ENCODE measurements at regions not wholly inside any gene's neighbourhood (a gene's known extent, or its start where the extent isn't known, plus 50 kb on each side); places are given as distances from the start of the nearest gene placed in this dataset.

DNA sequence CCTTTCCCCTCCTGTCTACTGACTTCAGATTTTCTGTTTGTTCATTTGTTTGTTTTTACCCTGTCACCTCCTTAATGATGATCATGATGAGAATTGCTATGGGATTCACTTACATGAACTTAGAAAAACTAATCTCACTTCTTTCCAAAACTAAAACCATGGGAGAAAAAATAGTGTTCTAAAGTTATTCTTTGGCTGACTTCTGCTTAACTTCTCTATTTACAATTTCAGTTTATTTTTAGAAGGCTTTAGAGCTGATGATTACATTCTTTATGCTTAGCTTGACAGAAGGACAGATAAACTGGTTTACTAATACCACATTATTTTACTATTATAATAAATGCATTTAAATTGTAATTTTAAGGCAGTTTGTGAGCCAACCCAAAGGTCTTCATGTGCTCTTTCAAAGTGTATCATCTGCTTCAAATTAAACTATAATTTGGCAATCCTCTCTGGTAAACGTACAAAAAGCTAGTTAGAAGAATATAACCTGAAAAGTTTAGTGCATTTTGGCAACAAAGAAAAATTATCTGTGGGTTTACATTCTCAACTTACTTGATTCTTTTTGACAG, 676.8 kb upstream of the UBE2E2 start:
- H3K4me1 Mint-ChIP-seq (ENCODE audit: unreplicated experiment), result no peaks in the 10 kb centered on the region
- H3K27me3 Mint-ChIP-seq (ENCODE audit: unreplicated experiment), result peaks cover 11% of the 10 kb centered on the region
- H3K9me3 Mint-ChIP-seq (ENCODE audit: unreplicated experiment), result peaks cover 11% of the 10 kb centered on the region
- TF ChIP-seq, protein P1, sequence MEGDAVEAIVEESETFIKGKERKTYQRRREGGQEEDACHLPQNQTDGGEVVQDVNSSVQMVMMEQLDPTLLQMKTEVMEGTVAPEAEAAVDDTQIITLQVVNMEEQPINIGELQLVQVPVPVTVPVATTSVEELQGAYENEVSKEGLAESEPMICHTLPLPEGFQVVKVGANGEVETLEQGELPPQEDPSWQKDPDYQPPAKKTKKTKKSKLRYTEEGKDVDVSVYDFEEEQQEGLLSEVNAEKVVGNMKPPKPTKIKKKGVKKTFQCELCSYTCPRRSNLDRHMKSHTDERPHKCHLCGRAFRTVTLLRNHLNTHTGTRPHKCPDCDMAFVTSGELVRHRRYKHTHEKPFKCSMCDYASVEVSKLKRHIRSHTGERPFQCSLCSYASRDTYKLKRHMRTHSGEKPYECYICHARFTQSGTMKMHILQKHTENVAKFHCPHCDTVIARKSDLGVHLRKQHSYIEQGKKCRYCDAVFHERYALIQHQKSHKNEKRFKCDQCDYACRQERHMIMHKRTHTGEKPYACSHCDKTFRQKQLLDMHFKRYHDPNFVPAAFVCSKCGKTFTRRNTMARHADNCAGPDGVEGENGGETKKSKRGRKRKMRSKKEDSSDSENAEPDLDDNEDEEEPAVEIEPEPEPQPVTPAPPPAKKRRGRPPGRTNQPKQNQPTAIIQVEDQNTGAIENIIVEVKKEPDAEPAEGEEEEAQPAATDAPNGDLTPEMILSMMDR (IDR thresholded peaks at IDR 0.05), result no peak
- no peaks in the 10 kb centered on the region for H3K36me3 Mint-ChIP-seq (ENCODE audit: unreplicated experiment)
- H3K4me3 Mint-ChIP-seq (ENCODE audit: unreplicated experiment), result no peak overlapping the region
- H3K27ac Mint-ChIP-seq (ENCODE audit: unreplicated experiment), result no peak overlapping the region
- no peak for DNase-seq (ENCODE audit: extremely low spot score, unreplicated experiment)

DNA sequence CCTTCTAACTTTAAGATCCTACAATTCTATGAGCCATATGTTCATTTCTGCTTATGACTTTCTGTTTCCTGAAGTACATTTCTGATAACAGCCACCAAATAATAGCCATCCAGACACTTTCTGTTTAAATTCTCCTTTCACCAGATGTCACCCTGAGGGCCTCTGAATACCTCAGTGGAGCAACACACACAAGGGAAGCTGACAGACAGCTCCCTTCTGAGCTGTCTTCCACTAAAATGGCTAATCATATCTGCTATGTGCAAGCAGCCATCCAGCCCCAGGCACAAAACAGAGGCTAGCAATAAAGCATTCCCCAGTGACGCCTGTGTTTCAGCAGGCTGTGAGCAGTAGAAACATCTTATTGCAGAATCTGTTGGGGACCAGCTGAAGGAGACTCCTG, 666.6 kb upstream of the UBE2E2 start:
- no peaks in the 10 kb centered on the region for H3K36me3 Mint-ChIP-seq (ENCODE audit: unreplicated experiment)
- TF ChIP-seq, protein P1 (IDR thresholded peaks at IDR 0.05), result no peak
- H3K9me3 Mint-ChIP-seq (ENCODE audit: unreplicated experiment), result no peaks in the 10 kb centered on the region
- H3K4me1 Mint-ChIP-seq (ENCODE audit: unreplicated experiment), result peaks cover 6% of the 10 kb centered on the region
- no peak overlapping the region for H3K27ac Mint-ChIP-seq (ENCODE audit: unreplicated experiment)
- no peaks in the 10 kb centered on the region for H3K27me3 Mint-ChIP-seq (ENCODE audit: unreplicated experiment)
- DNase-seq (ENCODE audit: extremely low spot score, unreplicated experiment), result no peak
- H3K4me3 Mint-ChIP-seq (ENCODE audit: unreplicated experiment), result no peak overlapping the region

DNA sequence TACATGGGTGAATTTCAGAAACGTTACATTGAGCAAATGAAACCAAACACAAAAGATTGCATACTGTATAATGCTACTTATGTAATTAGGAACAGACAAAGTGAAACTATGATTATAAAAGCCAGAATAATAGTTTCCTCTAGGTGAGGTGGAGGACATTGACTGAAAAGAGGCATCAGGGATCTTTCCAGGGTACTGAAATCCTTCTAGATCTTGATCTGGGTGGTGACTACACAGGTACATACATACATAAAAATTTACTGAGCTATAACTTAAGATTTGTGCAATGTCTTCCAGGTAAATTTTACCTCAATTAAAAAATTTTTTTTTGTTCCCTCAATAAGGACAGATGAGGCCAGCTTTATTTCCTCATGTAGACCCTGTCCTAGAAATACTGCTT, 665.6 kb upstream of the UBE2E2 start:
- H3K36me3 Mint-ChIP-seq (ENCODE audit: unreplicated experiment), result no peaks in the 10 kb centered on the region
- TF ChIP-seq, protein P1 (IDR thresholded peaks at IDR 0.05), result no peak
- no peak overlapping the region for H3K4me3 Mint-ChIP-seq (ENCODE audit: unreplicated experiment)
- peaks cover 6% of the 10 kb centered on the region for H3K4me1 Mint-ChIP-seq (ENCODE audit: unreplicated experiment)
- no peaks in the 10 kb centered on the region for H3K27me3 Mint-ChIP-seq (ENCODE audit: unreplicated experiment)
- no peak for DNase-seq (ENCODE audit: extremely low spot score, unreplicated experiment)
- peaks cover 2% of the 10 kb centered on the region for H3K9me3 Mint-ChIP-seq (ENCODE audit: unreplicated experiment)
- no peak overlapping the region for H3K27ac Mint-ChIP-seq (ENCODE audit: unreplicated experiment)

DNA sequence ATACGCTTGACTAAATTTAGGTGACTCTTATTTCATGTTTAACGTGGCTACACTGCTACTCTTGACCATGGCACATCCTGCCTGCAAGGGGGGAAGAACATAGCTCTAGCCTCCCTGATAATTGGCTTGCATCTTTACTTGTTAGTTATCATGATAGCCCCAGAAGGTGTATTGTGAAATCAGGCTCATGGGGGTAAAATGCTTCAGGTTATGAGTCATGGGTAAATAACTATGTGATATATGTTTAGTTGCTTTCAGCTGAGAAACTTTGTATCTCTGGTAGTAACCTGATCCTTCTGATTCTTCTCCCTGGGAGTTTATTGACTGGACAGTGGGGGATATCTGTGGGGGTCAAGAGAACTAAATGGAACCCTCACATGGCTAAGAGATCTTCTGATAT, 660.8 kb upstream of the UBE2E2 start:
- Mint-ChIP-seq H3K27ac (ENCODE audit: unreplicated experiment) (no peak overlapping the region), H3K9me3 (ENCODE audit: unreplicated experiment) (peaks cover 7% of the 10 kb centered on the region), H3K27me3 (ENCODE audit: unreplicated experiment) (peaks cover 5% of the 10 kb centered on the region), H3K4me3 (ENCODE audit: unreplicated experiment) (no peak overlapping the region), H3K4me1 (ENCODE audit: unreplicated experiment) (no peaks in the 10 kb centered on the region), H3K36me3 (ENCODE audit: unreplicated experiment) (no peaks in the 10 kb centered on the region)
- no peak for DNase-seq (ENCODE audit: extremely low spot score, unreplicated experiment)
- TF ChIP-seq, protein P1 (IDR thresholded peaks at IDR 0.05), result no peak

DNA sequence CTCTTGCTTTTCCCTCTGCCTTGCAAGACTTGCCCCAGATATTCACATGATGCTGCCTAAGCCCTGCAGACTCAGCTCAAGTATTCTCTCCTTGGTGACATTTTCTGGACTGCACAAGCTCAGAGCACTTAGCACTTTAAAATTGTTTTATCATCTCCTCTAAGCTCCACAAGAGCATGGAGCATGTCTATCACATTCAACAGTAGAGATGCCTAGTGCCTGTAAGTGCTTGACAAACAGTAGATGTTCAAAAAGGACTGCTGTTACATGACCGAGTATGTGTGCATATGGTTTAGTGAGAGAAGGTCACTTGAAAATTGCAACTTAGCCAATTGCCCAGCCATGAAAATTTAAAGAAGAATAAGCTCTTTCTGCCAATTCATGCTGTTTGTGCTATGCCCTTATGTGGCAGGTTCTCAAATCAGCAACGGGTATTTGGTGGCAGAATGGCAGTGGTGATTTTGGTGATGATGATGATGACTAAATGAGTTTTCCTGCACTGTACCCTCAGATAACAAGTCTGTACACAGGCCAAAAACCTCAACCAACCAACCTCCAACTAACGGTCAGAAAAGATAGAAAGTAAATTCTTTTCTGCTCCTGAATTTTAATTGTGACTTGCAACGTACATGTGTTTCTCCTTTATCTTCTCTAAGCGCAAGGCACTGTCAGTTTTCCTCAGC, 647.2 kb upstream of the UBE2E2 start:
- no peak for DNase-seq (ENCODE audit: extremely low spot score, unreplicated experiment)
- H3K27me3 Mint-ChIP-seq (ENCODE audit: unreplicated experiment), result peaks cover 2% of the 10 kb centered on the region
- no peaks in the 10 kb centered on the region for H3K9me3 Mint-ChIP-seq (ENCODE audit: unreplicated experiment)
- no peaks in the 10 kb centered on the region for H3K36me3 Mint-ChIP-seq (ENCODE audit: unreplicated experiment)
- no peaks in the 10 kb centered on the region for H3K4me1 Mint-ChIP-seq (ENCODE audit: unreplicated experiment)
- no peak overlapping the region for H3K27ac Mint-ChIP-seq (ENCODE audit: unreplicated experiment)
- H3K4me3 Mint-ChIP-seq (ENCODE audit: unreplicated experiment), result no peak overlapping the region
- TF ChIP-seq, protein P1 (IDR thresholded peaks at IDR 0.05), result no peak
